ENCODE measurements at regions not wholly inside any gene's neighbourhood (a gene's known extent, or its start where the extent isn't known, plus 50 kb on each side); places are given as distances from the start of the nearest gene placed in this dataset.

DNA sequence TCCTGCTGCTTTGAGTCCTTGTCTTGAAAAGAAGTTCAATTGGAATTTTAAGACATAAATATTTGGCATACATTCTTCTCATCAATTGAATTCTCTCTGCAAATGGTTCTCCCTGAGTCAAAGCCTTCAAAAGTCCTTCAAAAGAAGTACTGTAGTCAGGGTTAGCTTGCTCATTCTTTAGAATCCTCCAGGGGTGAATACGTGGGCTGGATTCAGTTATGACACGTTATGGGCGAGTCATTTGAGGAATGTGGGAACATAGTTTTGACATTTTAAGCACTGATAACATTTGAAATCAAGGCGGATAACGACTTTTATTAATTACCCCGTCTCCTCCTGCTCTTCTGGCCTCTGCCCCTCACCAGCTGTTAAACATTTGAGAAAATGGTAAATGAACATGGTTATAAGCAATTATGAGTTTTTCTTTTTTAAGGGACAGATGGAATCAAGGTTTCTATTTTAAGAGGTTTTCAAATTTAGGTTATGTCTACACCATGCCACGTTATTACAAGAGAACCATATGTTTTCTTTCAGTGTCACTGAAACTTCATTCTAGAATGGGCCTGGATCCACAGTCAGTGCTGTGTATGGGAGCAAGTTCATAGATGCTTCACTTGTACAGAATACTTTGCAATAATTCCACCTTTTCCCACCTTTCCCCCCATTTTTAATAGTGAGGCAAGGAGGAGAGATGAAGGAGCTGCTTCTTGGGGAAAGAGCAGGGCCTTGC lies 273.1 kb downstream of the TSN start:
- TF ChIP-seq POLR2A (IDR thresholded peaks at IDR 0.05; ENCODE audit: low read length) (no peak), GATA1 (IDR thresholded peaks at IDR 0.05; ENCODE audit: low read depth, low read length) (no peak)
